Prostate gland (tissue), 2 donors: ENCODE measurements at regions not wholly inside any gene's neighbourhood (a gene's known extent, or its start where the extent isn't known, plus 50 kb on each side); places are given as distances from the start of the nearest gene placed in this dataset.

Experiments used
- DNase-seq: peaks from one replicate; pipeline ENCODE4 v3.0.0-alpha.2; 2019; ENCODE audit warnings: low spot score
- H3K27ac ChIP-seq, 2 donors: fragments of 200-600 bp; sonication (generic); 2 replicates each; pipeline ENCODE4 v1.5.1; 2017 to 2019
- H3K27me3 ChIP-seq: fragments of 200-600 bp; sonication (generic); replicated peaks from 2 replicates; pipeline ENCODE4 v1.5.1; 2019; ENCODE audit not compliant: insufficient read depth
- H3K36me3 ChIP-seq, 2 donors: fragments of 200-600 bp; sonication (generic); 1 replicate in 1 of 2; 2 replicates in 1 of 2; pipeline versions ENCODE4 v1.5.1 to v1.8.1; 2017 to 2019
- H3K4me1 ChIP-seq: fragments of 200-600 bp; sonication (generic); replicated peaks from 2 replicates; pipeline ENCODE4 v1.5.1; 2019
- H3K4me3 ChIP-seq, 2 donors: fragments of 200-600 bp; sonication (generic); 2 replicates each; pipeline ENCODE4 v1.5.1; 2017 to 2019
- H3K9me3 ChIP-seq: fragments of 200-600 bp; sonication (generic); 2 replicates; pipeline ENCODE4 v1.5.1; 2017
- CTCF ChIP-seq, 4 experiments: fragments of 200-600 bp in 2 of 4; fragments of 450-650 bp in 2 of 4; sonication (generic) in 2 of 4; IDR thresholded peaks; 1 replicate in 3 of 4; 2 replicates in 1 of 4; pipeline ENCODE4 v1.5.1; 2016 to 2019; ENCODE audit warnings: antibody characterized with exemption in 4 of 4, mild to moderate bottlenecking in 2 of 4, moderate library complexity in 2 of 4
- POLR2A ChIP-seq: fragments of 450-650 bp; IDR thresholded peaks from one replicate; pipeline ENCODE4 v1.6.1; 2016; ENCODE audit warnings: antibody characterized with exemption, mild to moderate bottlenecking
- POLR2AphosphoS5 ChIP-seq: sonication (generic); formaldehyde crosslinking; IDR thresholded peaks from one replicate; pipeline ENCODE4 v1.6.1; 2017; ENCODE audit warnings: antibody characterized with exemption
- WGBS: methylation state at CpG from one replicate; pipeline ENCODE4 v1.1.5; 2018; 5-methylcytosine and 5-hydroxymethylcytosine counted together
- intact Hi-C: fragments of 100-400 bp; cut with DNase I; formaldehyde crosslinking; loops from one replicate; pipeline ENCODE4 v1.14.2; 2022

- TF ChIP-seq POLR2A: no peak
- no peak for TF ChIP-seq CTCF (IDR thresholded peaks at IDR 0.05)
- TF ChIP-seq POLR2AphosphoS5: no peak
- 55% methylated on average over 4 of the region's 4 CpGs for WGBS
- Histone ChIP-seq H3K4me1 (no peaks in the 10 kb centered on the region), H3K27ac (no peak overlapping the region), H3K9me3 (no peaks in the 10 kb centered on the region), H3K36me3 (no peaks in the 10 kb centered on the region), H3K4me3 (no peak overlapping the region), H3K27me3 (no peaks in the 10 kb centered on the region)
- no peak for DNase-seq
- intact Hi-C loops: no loop called here
Measured at GRCh38 chr10:2913474-2913873, 153.9 kb upstream of the PFKP start.

DNA sequence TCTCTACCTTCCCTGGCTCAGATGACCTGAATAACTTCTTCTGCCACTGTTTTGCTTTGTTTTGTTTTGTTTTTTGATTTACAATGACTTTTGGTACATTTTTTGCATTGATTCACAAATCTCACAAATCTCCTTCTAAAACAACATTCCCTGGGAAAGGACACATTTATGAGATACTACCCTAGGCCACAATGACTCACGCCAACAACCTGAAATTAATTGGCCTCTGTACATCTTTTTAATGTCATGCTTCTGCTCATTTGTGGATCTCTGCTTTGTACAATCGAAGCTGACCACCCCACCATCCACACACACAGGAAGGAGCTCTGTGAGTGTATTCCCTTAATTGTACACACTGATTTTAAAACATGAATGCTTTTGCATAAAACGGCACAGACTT lies 156.7 kb upstream of the PFKP start:
- no peak overlapping the region for H3K27ac ChIP-seq
- H3K27me3 ChIP-seq: no peaks in the 10 kb centered on the region
- no peak for DNase-seq
- no peaks in the 10 kb centered on the region for H3K9me3 ChIP-seq
- H3K36me3 ChIP-seq: no peaks in the 10 kb centered on the region
- WGBS: 45% methylated on average over 3 of the region's 3 CpGs
- TF ChIP-seq POLR2AphosphoS5: no peak
- TF ChIP-seq POLR2A: no peak
- TF ChIP-seq CTCF (IDR thresholded peaks at IDR 0.05): no peak
- intact Hi-C loops: no loop called here
- H3K4me1 ChIP-seq: no peaks in the 10 kb centered on the region
- H3K4me3 ChIP-seq: no peak overlapping the region

DNA sequence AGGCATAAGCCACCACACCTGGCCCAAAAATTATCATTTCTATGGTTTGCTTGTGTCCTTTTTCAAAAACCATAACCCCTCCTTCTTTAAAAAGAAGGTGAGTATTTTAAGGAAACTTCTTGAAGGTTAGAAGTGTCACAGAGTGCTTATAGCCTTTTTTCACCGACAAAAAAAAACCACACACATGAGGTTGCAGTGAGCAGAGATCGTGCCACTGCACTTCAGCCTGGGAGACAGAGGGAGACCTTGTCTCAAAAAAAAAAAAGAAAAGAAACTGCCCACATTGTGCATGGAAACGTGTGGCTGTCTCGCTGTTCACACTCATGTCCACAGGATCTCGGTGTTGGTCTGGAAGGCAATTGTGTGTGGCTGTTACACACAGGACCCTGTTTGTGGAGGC lies 157.4 kb upstream of the PFKP start:
- no peaks in the 10 kb centered on the region for H3K4me1 ChIP-seq
- no peaks in the 10 kb centered on the region for H3K36me3 ChIP-seq
- no peak for DNase-seq
- H3K4me3 ChIP-seq: no peak overlapping the region
- no peak overlapping the region for H3K27ac ChIP-seq
- no peaks in the 10 kb centered on the region for H3K9me3 ChIP-seq
- H3K27me3 ChIP-seq: no peaks in the 10 kb centered on the region
- no peak for TF ChIP-seq CTCF (IDR thresholded peaks at IDR 0.05)
- no peak for TF ChIP-seq POLR2A
- TF ChIP-seq POLR2AphosphoS5: no peak
- WGBS: 89% methylated on average over 5 of the region's 5 CpGs
- intact Hi-C loops: no loop called here

- H3K27ac ChIP-seq: no peak overlapping the region
- intact Hi-C loops: no loop called here
- no peaks in the 10 kb centered on the region for H3K4me1 ChIP-seq
- TF ChIP-seq POLR2A: no peak
- no peak for TF ChIP-seq POLR2AphosphoS5
- TF ChIP-seq CTCF (IDR thresholded peaks at IDR 0.05): no peak
- H3K36me3 ChIP-seq: no peaks in the 10 kb centered on the region
- H3K4me3 ChIP-seq: no peak overlapping the region
- no peaks in the 10 kb centered on the region for H3K27me3 ChIP-seq
- 27% methylated on average over 19 of the region's 19 CpGs for WGBS
- no peak for DNase-seq
- H3K9me3 ChIP-seq: no peaks in the 10 kb centered on the region
Measured at GRCh38 chr10:2908851-2909630, 158.3 kb upstream of the PFKP start.

DNA sequence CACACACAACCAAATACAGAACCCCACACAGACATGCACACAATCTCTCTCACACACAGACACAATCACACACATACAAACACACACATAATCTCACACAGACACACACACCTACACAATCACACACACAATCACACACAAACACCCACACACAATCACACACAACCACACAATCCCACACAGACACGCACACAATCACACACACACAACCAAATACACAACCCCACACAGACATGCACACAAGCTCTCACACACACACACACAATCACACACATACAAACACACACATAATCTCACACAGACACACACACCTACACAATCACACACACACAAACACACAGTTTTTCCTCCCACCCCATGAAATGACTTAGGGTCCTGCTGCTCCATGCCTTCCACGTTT lies 160.4 kb upstream of the PFKP start:
- WGBS: 91% methylated on average over 2 of the region's 2 CpGs
- intact Hi-C loops: no loop called here
- H3K27ac ChIP-seq: no peak overlapping the region
- no peaks in the 10 kb centered on the region for H3K9me3 ChIP-seq
- TF ChIP-seq CTCF (IDR thresholded peaks at IDR 0.05) (no peak), POLR2AphosphoS5 (no peak), POLR2A (no peak)
- no peak for DNase-seq
- no peak overlapping the region for H3K4me3 ChIP-seq
- H3K4me1 ChIP-seq: no peaks in the 10 kb centered on the region
- H3K36me3 ChIP-seq: no peaks in the 10 kb centered on the region
- H3K27me3 ChIP-seq: no peaks in the 10 kb centered on the region
